ENCODE measurements at regions not wholly inside any gene's neighbourhood (a gene's known extent, or its start where the extent isn't known, plus 50 kb on each side); places are given as distances from the start of the nearest gene placed in this dataset.
A peak's percentile ranks its signal among the peaks of the same experiment; 100 is the strongest.

DNA sequence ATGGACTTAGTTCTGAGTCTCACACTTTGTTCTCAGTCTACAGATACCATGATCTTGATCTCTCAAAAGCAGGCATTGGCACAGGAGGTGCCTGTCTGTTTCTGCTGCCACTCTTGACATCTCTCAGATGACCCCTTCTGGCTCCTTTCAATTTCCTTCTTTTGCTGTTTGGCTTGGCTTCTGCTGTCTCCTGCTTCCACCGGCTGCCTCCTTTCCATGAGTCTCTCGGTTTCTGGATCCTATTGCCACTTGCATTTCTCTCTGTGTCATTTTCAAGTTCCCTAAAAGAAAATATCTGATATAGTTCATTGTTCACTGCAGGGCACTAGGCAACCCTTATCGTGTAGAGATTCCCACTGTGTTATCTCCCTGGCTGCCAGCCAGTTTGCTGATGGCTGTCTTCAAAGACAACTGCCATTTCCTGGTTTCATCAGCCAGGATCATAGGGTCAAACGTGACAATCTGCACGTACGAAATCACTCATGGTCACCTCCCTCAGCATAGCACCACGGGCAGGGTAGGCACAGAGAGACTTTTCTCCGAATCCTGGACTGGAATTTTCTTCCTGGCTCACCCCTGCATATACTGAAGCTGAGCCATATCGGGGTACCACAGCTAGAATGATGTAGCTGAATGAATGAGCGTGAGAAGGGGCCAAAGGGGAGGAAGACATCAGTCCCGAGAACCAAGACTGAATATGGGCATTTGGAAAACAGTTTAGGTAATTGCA lies 144.6 kb upstream of the TMEM170B start:
- DNase-seq (no peak), ATAC-seq (ENCODE audit: insufficient read depth, low read depth) (no peak)
- Histone ChIP-seq H3K4me2 (ENCODE audit: insufficient read depth, low read length) (no peak overlapping the region), H3K4me3 (ENCODE audit: low read depth in 1 of 2, low read length in 2 of 2) (no peak overlapping the region), H3K36me3 (ENCODE audit: insufficient read depth, low read length) (no peaks in the 10 kb centered on the region), H3K9ac (ENCODE audit: low read depth, low read length) (no peak overlapping the region), H3K27me3 (ENCODE audit: insufficient read depth, low read length, poor library complexity) (no peaks in the 10 kb centered on the region), H3K9me3 (ENCODE audit: insufficient read depth, low read length, severe bottlenecking) (no peaks in the 10 kb centered on the region), H2AFZ (ENCODE audit: low read depth, low read length) (no peak overlapping the region), H4K20me1 (ENCODE audit: insufficient read depth, low read length) (no peaks in the 10 kb centered on the region), H3K4me1 (ENCODE audit: insufficient read depth, low read length) (no peaks in the 10 kb centered on the region), H3K79me2 (ENCODE audit: insufficient read depth, low read length) (no peaks in the 10 kb centered on the region), H3K27ac (ENCODE audit: low read length) (no peak overlapping the region)
- TF ChIP-seq, protein P1, sequence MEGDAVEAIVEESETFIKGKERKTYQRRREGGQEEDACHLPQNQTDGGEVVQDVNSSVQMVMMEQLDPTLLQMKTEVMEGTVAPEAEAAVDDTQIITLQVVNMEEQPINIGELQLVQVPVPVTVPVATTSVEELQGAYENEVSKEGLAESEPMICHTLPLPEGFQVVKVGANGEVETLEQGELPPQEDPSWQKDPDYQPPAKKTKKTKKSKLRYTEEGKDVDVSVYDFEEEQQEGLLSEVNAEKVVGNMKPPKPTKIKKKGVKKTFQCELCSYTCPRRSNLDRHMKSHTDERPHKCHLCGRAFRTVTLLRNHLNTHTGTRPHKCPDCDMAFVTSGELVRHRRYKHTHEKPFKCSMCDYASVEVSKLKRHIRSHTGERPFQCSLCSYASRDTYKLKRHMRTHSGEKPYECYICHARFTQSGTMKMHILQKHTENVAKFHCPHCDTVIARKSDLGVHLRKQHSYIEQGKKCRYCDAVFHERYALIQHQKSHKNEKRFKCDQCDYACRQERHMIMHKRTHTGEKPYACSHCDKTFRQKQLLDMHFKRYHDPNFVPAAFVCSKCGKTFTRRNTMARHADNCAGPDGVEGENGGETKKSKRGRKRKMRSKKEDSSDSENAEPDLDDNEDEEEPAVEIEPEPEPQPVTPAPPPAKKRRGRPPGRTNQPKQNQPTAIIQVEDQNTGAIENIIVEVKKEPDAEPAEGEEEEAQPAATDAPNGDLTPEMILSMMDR (IDR thresholded peaks at IDR 0.05; ENCODE audit: borderline replicate concordance, extremely low read depth, low read length, poor library complexity, severe bottlenecking): no peak
- no peak for TF ChIP-seq EZH2 (IDR thresholded peaks at IDR 0.05; ENCODE audit: borderline replicate concordance, low read depth, low read length, severe bottlenecking)

DNA sequence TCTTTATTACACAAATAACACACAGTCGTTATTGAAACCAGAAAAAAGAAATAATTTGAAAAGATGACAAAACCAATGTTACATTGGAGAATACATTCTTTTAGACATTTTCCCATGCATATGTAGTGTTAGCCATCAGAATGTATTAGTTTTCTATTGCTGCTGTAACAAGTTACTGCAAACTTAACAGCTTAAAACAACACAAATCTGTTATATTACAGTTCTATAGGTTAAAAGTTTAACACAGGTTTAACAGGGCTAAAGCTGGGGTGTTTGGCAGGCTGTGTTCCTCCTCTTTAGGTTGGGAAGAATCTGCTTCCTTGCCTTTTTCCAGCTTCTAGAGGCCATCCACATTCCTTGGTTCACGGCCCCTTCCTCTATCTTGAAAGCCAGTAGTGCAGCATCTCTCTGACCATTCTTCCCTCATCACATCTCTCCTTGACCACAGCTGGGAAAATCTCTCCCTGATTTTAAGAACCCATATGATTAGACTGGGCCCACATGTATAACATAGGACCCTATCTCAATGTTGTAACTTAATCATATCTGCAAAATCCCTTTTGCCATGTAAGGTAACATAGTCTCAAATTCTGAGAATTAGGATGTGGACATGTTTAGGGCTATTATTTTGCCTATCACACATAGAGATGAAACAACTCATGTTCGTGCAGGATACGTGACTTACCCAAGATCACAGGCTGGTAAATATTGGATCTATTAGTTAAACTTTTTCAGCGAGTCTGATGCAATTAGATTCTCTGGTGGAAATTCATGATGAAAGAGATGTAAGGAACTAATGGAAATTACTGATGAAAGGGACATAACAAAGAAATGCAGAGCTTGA lies 145.4 kb upstream of the TMEM170B start:
- no peaks in the 10 kb centered on the region for H3K4me1 ChIP-seq (ENCODE audit: insufficient read depth, low read length)
- TF ChIP-seq, protein P1 (IDR thresholded peaks at IDR 0.05; ENCODE audit: borderline replicate concordance, extremely low read depth, low read length, poor library complexity, severe bottlenecking): no peak
- TF ChIP-seq EZH2 (IDR thresholded peaks at IDR 0.05; ENCODE audit: borderline replicate concordance, low read depth, low read length, severe bottlenecking): no peak
- H3K9ac ChIP-seq (ENCODE audit: low read depth, low read length): no peak overlapping the region
- H3K79me2 ChIP-seq (ENCODE audit: insufficient read depth, low read length): no peaks in the 10 kb centered on the region
- no peak for DNase-seq
- H3K9me3 ChIP-seq (ENCODE audit: insufficient read depth, low read length, severe bottlenecking): no peaks in the 10 kb centered on the region
- no peak overlapping the region for H3K4me3 ChIP-seq (ENCODE audit: low read depth in 1 of 2, low read length in 2 of 2)
- H3K27ac ChIP-seq (ENCODE audit: low read length): no peak overlapping the region
- no peaks in the 10 kb centered on the region for H4K20me1 ChIP-seq (ENCODE audit: insufficient read depth, low read length)
- no peak overlapping the region for H2AFZ ChIP-seq (ENCODE audit: low read depth, low read length)
- no peak for ATAC-seq (ENCODE audit: insufficient read depth, low read depth)
- H3K27me3 ChIP-seq (ENCODE audit: insufficient read depth, low read length, poor library complexity): no peaks in the 10 kb centered on the region
- H3K4me2 ChIP-seq (ENCODE audit: insufficient read depth, low read length): no peak overlapping the region
- no peaks in the 10 kb centered on the region for H3K36me3 ChIP-seq (ENCODE audit: insufficient read depth, low read length)

DNA sequence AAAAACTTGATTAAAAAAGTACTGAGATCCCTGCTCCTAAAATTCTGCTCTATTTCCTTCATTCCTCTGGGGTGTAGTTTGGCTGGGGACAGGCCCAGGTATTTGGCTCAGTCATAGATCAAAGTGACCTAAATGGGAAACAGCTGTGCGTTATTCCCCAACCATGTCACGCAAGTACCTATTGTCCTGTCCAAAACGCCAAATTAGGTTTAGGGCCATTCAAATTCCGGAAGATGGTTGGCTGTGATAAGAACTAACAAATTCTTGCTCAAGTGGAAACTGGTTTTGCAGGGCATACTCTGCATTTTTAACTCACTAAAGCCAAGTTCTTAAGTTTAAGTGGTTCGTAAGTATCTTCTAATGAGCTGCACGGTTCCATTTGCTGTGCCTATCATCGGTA lies 147.6 kb upstream of the TMEM170B start:
- no peak overlapping the region for H3K4me3 ChIP-seq (ENCODE audit: low read depth in 1 of 2, low read length in 2 of 2)
- no peaks in the 10 kb centered on the region for H3K36me3 ChIP-seq (ENCODE audit: insufficient read depth, low read length)
- ATAC-seq (ENCODE audit: insufficient read depth, low read depth) (no peak), DNase-seq (no peak)
- H3K9ac ChIP-seq (ENCODE audit: low read depth, low read length): no peak overlapping the region
- no peaks in the 10 kb centered on the region for H3K4me1 ChIP-seq (ENCODE audit: insufficient read depth, low read length)
- no peaks in the 10 kb centered on the region for H4K20me1 ChIP-seq (ENCODE audit: insufficient read depth, low read length)
- no peak overlapping the region for H3K4me2 ChIP-seq (ENCODE audit: insufficient read depth, low read length)
- no peaks in the 10 kb centered on the region for H3K9me3 ChIP-seq (ENCODE audit: insufficient read depth, low read length, severe bottlenecking)
- H3K27ac ChIP-seq (ENCODE audit: low read length): no peak overlapping the region
- 0 out of 2 replicates have a peak overlapping the region, but pooled peaks have one; percentile 17 for H2AFZ ChIP-seq (ENCODE audit: low read depth, low read length)
- no peaks in the 10 kb centered on the region for H3K27me3 ChIP-seq (ENCODE audit: insufficient read depth, low read length, poor library complexity)
- no peak for TF ChIP-seq EZH2 (IDR thresholded peaks at IDR 0.05; ENCODE audit: borderline replicate concordance, low read depth, low read length, severe bottlenecking)
- TF ChIP-seq, protein P1 (IDR thresholded peaks at IDR 0.05; ENCODE audit: borderline replicate concordance, extremely low read depth, low read length, poor library complexity, severe bottlenecking): no peak
- no peaks in the 10 kb centered on the region for H3K79me2 ChIP-seq (ENCODE audit: insufficient read depth, low read length)
